Panc1 (cell line): ENCODE measurements at regions not wholly inside any gene's neighbourhood (a gene's known extent, or its start where the extent isn't known, plus 50 kb on each side); places are given as distances from the start of the nearest gene placed in this dataset.

Source experiments
- ATAC-seq: fragments of 200-7000 bp; cut with Tn5 transposase; 2 replicates; pipeline ENCODE4 v1.9.1; 2020; ENCODE audit warnings: mild to moderate bottlenecking, moderate library complexity
- BruUV-seq: library from RNA; stranded (reverse); fragments of 400-500 nt; replicated peaks from 2 replicates; lab custom pipeline; 2021; lab: Mats Ljungman, UMichigan
- CTCF ChIA-PET: fragments of 300-600 bp; sonication (Branson Sonifier 250); formaldehyde crosslinking; loops from one replicate; lab custom pipeline; 2022; ENCODE audit warnings: antibody characterized with exemption; lab: Charles Lee
- POLR2A ChIA-PET: fragments of 300-600 bp; sonication (Branson Sonifier 250); formaldehyde crosslinking; loops from one replicate; lab custom pipeline; 2022; ENCODE audit warnings: antibody characterized with exemption; lab: Charles Lee
- DNase-seq: peaks from one replicate; pipeline ENCODE4 v3.0.0-alpha.2; 2010; ENCODE audit warnings: low read depth, low spot score
- H3K27ac ChIP-seq: 2 replicates; pipeline ENCODE4 v1.5.1; 2011; ENCODE audit warnings: mild to moderate bottlenecking, low read length, inconsistent platforms
- H3K27me3 ChIP-seq: fragments of 200-500 bp; sonication (Bioruptor generic); 2 replicates; pipeline ENCODE4 v1.6.0; 2014; ENCODE audit warnings: low read length, inconsistent platforms; ENCODE audit not compliant: control insufficient read depth, insufficient read depth
- H3K36me3 ChIP-seq: fragments of 200-500 bp; sonication (Bioruptor generic); 2 replicates; pipeline ENCODE4 v1.5.1; 2014; ENCODE audit warnings: inconsistent platforms, mild to moderate bottlenecking, low read length, moderate library complexity; ENCODE audit not compliant: control insufficient read depth, insufficient read depth
- H3K4me1 ChIP-seq: 2 replicates; pipeline ENCODE4 v1.5.1; 2011; ENCODE audit warnings: inconsistent platforms, mild to moderate bottlenecking, low read length, moderate library complexity; ENCODE audit not compliant: control insufficient read depth, insufficient read depth
- H3K4me3 ChIP-seq, 2 experiments: 2 replicates each; pipeline ENCODE4 v1.5.1; 2011 to 2012; ENCODE audit warnings: low read depth in 2 of 2, low read length in 2 of 2, mild to moderate bottlenecking in 2 of 2, inconsistent platforms in 1 of 2, moderate library complexity in 1 of 2
- H3K9me3 ChIP-seq: fragments of 200-500 bp; sonication (Bioruptor generic); 2 replicates; pipeline ENCODE4 v1.5.1; 2014; ENCODE audit warnings: low read depth, mild to moderate bottlenecking, inconsistent platforms, low read length, moderate library complexity; ENCODE audit not compliant: control insufficient read depth, insufficient read depth
- POLR2AphosphoS5 ChIP-seq: IDR thresholded peaks from 2 replicates; pipeline ENCODE4 v1.6.1; 2012; ENCODE audit warnings: mild to moderate bottlenecking, low read depth, low read length, moderate library complexity
- REST ChIP-seq, 2 experiments: IDR thresholded peaks; 2 replicates each; pipeline ENCODE4 v1.6.1; 2011 to 2012; ENCODE audit warnings: low read depth in 2 of 2, control low read depth in 1 of 2, low read length in 1 of 2, mild to moderate bottlenecking in 1 of 2, moderate library complexity in 1 of 2; ENCODE audit not compliant: insufficient read depth in 1 of 2
- SIN3A ChIP-seq: IDR thresholded peaks from 2 replicates; pipeline ENCODE4 v1.6.1; 2012; ENCODE audit warnings: low read depth, mild to moderate bottlenecking, low read length, moderate library complexity, borderline replicate concordance; ENCODE audit not compliant: insufficient read depth
- TCF7L2 ChIP-seq: IDR thresholded peaks from 2 replicates; pipeline ENCODE4 v1.6.1; 2011; ENCODE audit warnings: mild to moderate bottlenecking, low read depth, low read length, inconsistent platforms
- in situ Hi-C: cut with HindIII; loops from 2 replicates; pipeline ENCODE4 v1.10.0; 2016; ENCODE audit warnings: low sequenced_read_pairs, low pct_unique_long_range_greater_than_20kb
- intact Hi-C: fragments of 100-400 bp; cut with micrococcal nuclease; formaldehyde crosslinking; loops from one replicate; pipeline ENCODE4 v1.10.0; 2022; ENCODE audit not compliant: unreplicated experiment
- TF ChIP-seq, protein P1 (sequence below): fragments of 450-650 bp; IDR thresholded peaks from 2 replicates; pipeline ENCODE4 v1.5.1; 2017; ENCODE audit warnings: mild to moderate bottlenecking

DNA sequence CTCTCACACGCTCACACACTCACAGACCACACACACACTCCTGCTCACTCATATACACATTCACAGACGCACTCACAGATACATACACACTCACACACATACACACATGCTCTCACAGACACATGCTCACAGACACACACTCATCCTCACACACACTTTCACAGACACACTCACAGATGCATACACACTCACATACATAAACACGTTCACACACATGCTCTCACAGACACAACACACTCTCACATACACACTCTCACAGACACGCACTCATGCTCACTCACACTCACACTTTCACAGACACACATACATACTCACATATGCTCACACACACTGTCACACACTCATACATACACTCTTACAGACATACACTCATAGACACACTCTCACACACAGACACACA is 82.2 kb downstream of the IRX2 start:
- DNase-seq: no peak
- CTCF ChIA-PET: no interaction called here
- Histone ChIP-seq H3K27me3 (no peaks in the 10 kb centered on the region), H3K27ac (no peak overlapping the region), H3K4me1 (no peaks in the 10 kb centered on the region), H3K9me3 (no peaks in the 10 kb centered on the region), H3K4me3 (no peak overlapping the region), H3K36me3 (no peaks in the 10 kb centered on the region)
- no TSS peak for BruUV-seq
- ATAC-seq: no peak
- intact Hi-C loops (no loop called here), in situ Hi-C loops (no loop called here)
- POLR2A ChIA-PET: no interaction called here
- no peak for TF ChIP-seq REST (IDR thresholded peaks at IDR 0.05; ENCODE audit: insufficient read depth in 1 of 2, low read depth in 2 of 2, low read length in 1 of 2)
- no peak for TF ChIP-seq TCF7L2
- TF ChIP-seq SIN3A: no peak
- no peak for TF ChIP-seq POLR2AphosphoS5
- TF ChIP-seq, protein P1, sequence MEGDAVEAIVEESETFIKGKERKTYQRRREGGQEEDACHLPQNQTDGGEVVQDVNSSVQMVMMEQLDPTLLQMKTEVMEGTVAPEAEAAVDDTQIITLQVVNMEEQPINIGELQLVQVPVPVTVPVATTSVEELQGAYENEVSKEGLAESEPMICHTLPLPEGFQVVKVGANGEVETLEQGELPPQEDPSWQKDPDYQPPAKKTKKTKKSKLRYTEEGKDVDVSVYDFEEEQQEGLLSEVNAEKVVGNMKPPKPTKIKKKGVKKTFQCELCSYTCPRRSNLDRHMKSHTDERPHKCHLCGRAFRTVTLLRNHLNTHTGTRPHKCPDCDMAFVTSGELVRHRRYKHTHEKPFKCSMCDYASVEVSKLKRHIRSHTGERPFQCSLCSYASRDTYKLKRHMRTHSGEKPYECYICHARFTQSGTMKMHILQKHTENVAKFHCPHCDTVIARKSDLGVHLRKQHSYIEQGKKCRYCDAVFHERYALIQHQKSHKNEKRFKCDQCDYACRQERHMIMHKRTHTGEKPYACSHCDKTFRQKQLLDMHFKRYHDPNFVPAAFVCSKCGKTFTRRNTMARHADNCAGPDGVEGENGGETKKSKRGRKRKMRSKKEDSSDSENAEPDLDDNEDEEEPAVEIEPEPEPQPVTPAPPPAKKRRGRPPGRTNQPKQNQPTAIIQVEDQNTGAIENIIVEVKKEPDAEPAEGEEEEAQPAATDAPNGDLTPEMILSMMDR: no peak

GRCh38 chr5:2666081-2666480 is 85.4 kb downstream of the IRX2 start:
- Histone ChIP-seq H3K4me1 (no peaks in the 10 kb centered on the region), H3K9me3 (no peaks in the 10 kb centered on the region), H3K27me3 (no peaks in the 10 kb centered on the region), H3K36me3 (no peaks in the 10 kb centered on the region), H3K4me3 (no peak overlapping the region), H3K27ac (no peak overlapping the region)
- ChIA-PET CTCF (no interaction called here), POLR2A (no interaction called here)
- TF ChIP-seq TCF7L2: no peak
- in situ Hi-C loops (no loop called here), intact Hi-C loops (no loop called here)
- DNase-seq: no peak
- no TSS peak for BruUV-seq
- ATAC-seq: no peak

DNA sequence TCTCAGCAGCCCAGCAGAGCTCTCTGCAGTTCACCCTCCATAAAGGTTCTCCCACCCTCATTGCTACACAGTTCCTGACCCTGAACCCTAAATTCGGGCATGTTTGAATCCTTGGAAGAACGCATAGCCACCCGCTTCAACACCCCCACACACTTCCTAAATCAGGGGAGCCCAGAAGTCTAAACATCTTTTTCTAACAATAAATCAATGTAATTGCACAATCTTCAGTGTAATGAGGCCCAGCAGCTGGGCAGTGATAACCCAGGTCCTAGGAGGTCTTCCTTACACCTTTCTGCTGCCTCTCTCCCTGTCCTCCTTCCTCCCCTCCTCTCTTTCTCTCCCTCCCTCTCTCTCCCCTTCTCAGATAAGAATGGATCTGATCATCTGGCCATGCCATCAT is 88.0 kb downstream of the IRX2 start:
- Histone ChIP-seq H3K9me3 (no peaks in the 10 kb centered on the region), H3K27me3 (no peaks in the 10 kb centered on the region; the same call in 1 of the 2 replicates), H3K36me3 (no peaks in the 10 kb centered on the region), H3K27ac (no peak overlapping the region), H3K4me3 (no peak overlapping the region), H3K4me1 (no peaks in the 10 kb centered on the region)
- no TSS peak for BruUV-seq
- DNase-seq (no peak), ATAC-seq (no peak)
- ChIA-PET CTCF (no interaction called here), POLR2A (no interaction called here)
- intact Hi-C loops (no loop called here), in situ Hi-C loops (no loop called here)
- no peak for TF ChIP-seq POLR2AphosphoS5
- no peak for TF ChIP-seq SIN3A
- no peak for TF ChIP-seq REST (IDR thresholded peaks at IDR 0.05; ENCODE audit: insufficient read depth in 1 of 2, low read depth in 2 of 2, low read length in 1 of 2)
- TF ChIP-seq, protein P1: no peak
- TF ChIP-seq TCF7L2: no peak
